CD4-positive, alpha-beta T cell treated with Interleukin-6 at 100 ng/mL for 8 hours (primary cell): ENCODE measurements at regions not wholly inside any gene's neighbourhood (a gene's known extent, or its start where the extent isn't known, plus 50 kb on each side); places are given as distances from the start of the nearest gene placed in this dataset.

Experiments used
- DNase-seq: peaks from one replicate; pipeline ENCODE4 v3.0.0-alpha.2; 2020; ENCODE audit warnings: mixed read lengths, low spot score

- no peak for DNase-seq
Observed at GRCh38 chr11:116287866-116288265, 484.9 kb downstream of the BUD13 start.

- no peak for DNase-seq
Observed at GRCh38 chr11:116285026-116285425, 487.8 kb downstream of the BUD13 start.

GRCh38 chr11:116283300-116283699 lies 489.5 kb downstream of the BUD13 start:
- DNase-seq: no peak

- DNase-seq: no peak
Observed at GRCh38 chr11:116282481-116282880, 490.3 kb downstream of the BUD13 start.

- no peak for DNase-seq
Observed at GRCh38 chr11:116281173-116282160, 491.3 kb downstream of the BUD13 start.

- DNase-seq: no peak
Observed at GRCh38 chr11:116279511-116279910, 493.3 kb downstream of the BUD13 start.

- DNase-seq: no peak
Observed at GRCh38 chr11:116278076-116278475, 494.7 kb downstream of the BUD13 start.

- peak; percentile 37 for DNase-seq
Observed at GRCh38 chr11:116276051-116277044, 496.4 kb downstream of the BUD13 start.

- no peak for DNase-seq
Observed at GRCh38 chr11:116275635-116276034, 497.2 kb downstream of the BUD13 start.

- DNase-seq: no peak
Observed at GRCh38 chr11:116274521-116274920, 498.3 kb downstream of the BUD13 start.

- no peak for DNase-seq
Observed at GRCh38 chr11:116272181-116272789, 500.5 kb downstream of the BUD13 start.

GRCh38 chr11:116271479-116271878 lies 501.3 kb downstream of the BUD13 start:
- no peak for DNase-seq

- no peak for DNase-seq
Observed at GRCh38 chr11:116267146-116267545, 505.6 kb downstream of the BUD13 start.

GRCh38 chr11:116263770-116264169 lies 509.0 kb downstream of the BUD13 start:
- DNase-seq: no peak

GRCh38 chr11:116263019-116263418 lies 509.8 kb downstream of the BUD13 start:
- DNase-seq: no peak

GRCh38 chr11:116262370-116262769 lies 510.4 kb downstream of the BUD13 start:
- no peak for DNase-seq

- no peak for DNase-seq
Observed at GRCh38 chr11:116261606-116262005, 511.2 kb downstream of the BUD13 start.

- DNase-seq: no peak
Observed at GRCh38 chr11:116258821-116259220, 514.0 kb downstream of the BUD13 start.

- no peak for DNase-seq
Observed at GRCh38 chr11:116257883-116258282, 514.9 kb downstream of the BUD13 start.

GRCh38 chr11:116257092-116257491 lies 515.7 kb downstream of the BUD13 start:
- no peak for DNase-seq

GRCh38 chr11:116256215-116256614 lies 516.6 kb downstream of the BUD13 start:
- no peak for DNase-seq

- DNase-seq: no peak
Observed at GRCh38 chr11:116255321-116255953, 517.4 kb downstream of the BUD13 start.
